ENCODE measurements at regions not wholly inside any gene's neighbourhood (a gene's known extent, or its start where the extent isn't known, plus 50 kb on each side); places are given as distances from the start of the nearest gene placed in this dataset.

DNA sequence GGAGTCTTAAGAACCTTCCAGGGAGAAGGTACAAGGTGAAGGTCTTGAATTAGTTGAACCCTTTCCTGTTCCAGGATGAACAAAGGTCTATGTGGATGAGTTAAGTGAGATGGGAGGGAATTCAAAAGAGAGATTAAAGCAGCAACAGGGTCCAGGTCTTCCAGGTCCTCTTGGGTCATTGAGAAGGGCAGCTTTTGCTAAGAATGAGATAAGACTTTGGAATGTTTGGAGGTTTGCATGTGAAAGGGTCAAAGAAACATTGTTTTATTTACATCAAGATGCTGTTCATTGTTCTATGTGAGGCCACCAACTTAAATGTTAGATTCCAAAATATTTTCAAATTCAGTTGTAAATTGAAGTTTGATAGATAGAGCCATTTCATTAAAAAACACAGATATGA, 463.9 kb downstream of the ANXA1 start:
- H3K27ac ChIP-seq = no peak overlapping the region
- H3K4me3 ChIP-seq (ENCODE audit: low read depth, low read length) = no peak overlapping the region
- H3K36me3 ChIP-seq = no peaks in the 10 kb centered on the region
- no peaks in the 10 kb centered on the region for H3K27me3 ChIP-seq (ENCODE audit: insufficient read depth, low read depth, severe bottlenecking)
- DNase-seq = no peak
- no peak for TF ChIP-seq CTCF (IDR thresholded peaks at IDR 0.05; ENCODE audit: low read depth, low read length)
- H3K9me3 ChIP-seq (ENCODE audit: severe bottlenecking) = no peaks in the 10 kb centered on the region

DNA sequence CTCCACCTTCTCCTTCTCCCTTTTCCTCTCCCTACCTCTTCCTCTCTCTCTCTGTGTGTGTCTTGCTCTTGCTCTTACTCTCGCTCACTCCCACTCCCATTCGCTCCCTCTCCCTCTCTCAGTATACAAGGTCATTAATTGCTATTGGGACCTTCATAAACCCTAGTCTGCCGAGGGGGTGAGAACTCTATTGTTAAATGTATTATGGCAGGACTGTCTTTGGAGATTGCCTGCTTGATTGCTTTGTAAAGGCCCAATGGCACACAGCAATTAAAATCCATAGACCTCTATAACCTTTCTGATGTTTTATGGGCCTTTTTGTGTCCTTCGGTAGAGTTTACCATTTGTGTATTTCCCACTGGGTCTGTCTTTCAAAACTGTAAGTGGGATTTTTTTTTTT, 465.9 kb downstream of the ANXA1 start:
- no peaks in the 10 kb centered on the region for H3K27me3 ChIP-seq (ENCODE audit: insufficient read depth, low read depth, severe bottlenecking)
- no peak overlapping the region for H3K27ac ChIP-seq
- H3K4me3 ChIP-seq (ENCODE audit: low read depth, low read length) = no peak overlapping the region
- H3K36me3 ChIP-seq = no peaks in the 10 kb centered on the region
- no peaks in the 10 kb centered on the region for H3K9me3 ChIP-seq (ENCODE audit: severe bottlenecking)
- TF ChIP-seq CTCF (IDR thresholded peaks at IDR 0.05; ENCODE audit: low read depth, low read length) = no peak
- DNase-seq = no peak

DNA sequence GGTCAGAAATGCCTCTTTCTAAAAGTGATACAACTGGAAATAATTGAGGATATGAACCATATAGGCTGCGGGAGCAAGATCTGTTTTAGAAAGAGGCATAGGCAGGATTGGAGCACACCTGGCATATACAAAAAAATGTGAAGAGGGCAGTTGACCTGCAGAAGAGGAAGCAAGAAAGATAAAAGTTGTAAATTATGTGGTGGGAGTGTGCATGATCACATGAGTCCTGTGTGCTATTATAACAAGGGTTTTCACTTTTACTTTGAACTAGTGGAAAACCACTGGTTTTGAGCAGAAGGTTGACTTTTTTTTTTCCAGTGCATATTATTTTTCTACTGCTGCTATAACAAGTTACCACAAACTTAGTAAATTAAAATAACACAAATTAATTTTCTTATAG, 489.3 kb downstream of the ANXA1 start:
- no peak for TF ChIP-seq CTCF (IDR thresholded peaks at IDR 0.05; ENCODE audit: low read depth, low read length)
- DNase-seq = no peak
- Histone ChIP-seq H3K27ac (no peak overlapping the region), H3K36me3 (no peaks in the 10 kb centered on the region), H3K4me3 (ENCODE audit: low read depth, low read length) (no peak overlapping the region), H3K9me3 (ENCODE audit: severe bottlenecking) (no peaks in the 10 kb centered on the region), H3K27me3 (ENCODE audit: insufficient read depth, low read depth, severe bottlenecking) (no peaks in the 10 kb centered on the region)

- no peak overlapping the region for H3K27ac ChIP-seq
- no peak overlapping the region for H3K4me3 ChIP-seq (ENCODE audit: low read depth, low read length)
- no peak for TF ChIP-seq CTCF (IDR thresholded peaks at IDR 0.05; ENCODE audit: low read depth, low read length)
- no peaks in the 10 kb centered on the region for H3K27me3 ChIP-seq (ENCODE audit: insufficient read depth, low read depth, severe bottlenecking)
- no peaks in the 10 kb centered on the region for H3K36me3 ChIP-seq
- DNase-seq = no peak
- no peaks in the 10 kb centered on the region for H3K9me3 ChIP-seq (ENCODE audit: severe bottlenecking)
Observed at GRCh38 chr9:73643379-73644013, 491.8 kb downstream of the ANXA1 start.

DNA sequence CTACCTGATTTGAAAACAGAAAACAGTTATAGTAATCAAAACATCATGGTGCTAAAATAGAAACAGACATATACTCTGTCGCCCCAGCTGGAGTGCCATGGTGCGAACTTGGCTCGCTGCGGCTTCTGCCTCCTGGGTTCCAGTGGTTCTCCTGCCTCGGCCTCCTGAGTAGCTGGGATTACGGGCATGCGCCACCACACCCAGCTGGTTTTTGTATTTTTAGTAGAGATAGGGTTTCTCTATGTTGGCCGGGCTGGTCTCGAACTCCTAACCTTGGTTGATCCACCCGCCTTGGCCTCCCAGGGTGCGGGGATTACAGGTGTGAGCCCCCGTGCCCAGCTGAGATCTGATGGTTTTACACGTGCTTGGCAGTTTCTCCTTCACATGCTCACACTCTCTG, 495.9 kb downstream of the ANXA1 start:
- no peaks in the 10 kb centered on the region for H3K36me3 ChIP-seq
- TF ChIP-seq CTCF (IDR thresholded peaks at IDR 0.05; ENCODE audit: low read depth, low read length) = no peak
- H3K9me3 ChIP-seq (ENCODE audit: severe bottlenecking) = no peaks in the 10 kb centered on the region
- no peak for DNase-seq
- no peak overlapping the region for H3K27ac ChIP-seq
- no peak overlapping the region for H3K4me3 ChIP-seq (ENCODE audit: low read depth, low read length)
- H3K27me3 ChIP-seq (ENCODE audit: insufficient read depth, low read depth, severe bottlenecking) = no peaks in the 10 kb centered on the region

DNA sequence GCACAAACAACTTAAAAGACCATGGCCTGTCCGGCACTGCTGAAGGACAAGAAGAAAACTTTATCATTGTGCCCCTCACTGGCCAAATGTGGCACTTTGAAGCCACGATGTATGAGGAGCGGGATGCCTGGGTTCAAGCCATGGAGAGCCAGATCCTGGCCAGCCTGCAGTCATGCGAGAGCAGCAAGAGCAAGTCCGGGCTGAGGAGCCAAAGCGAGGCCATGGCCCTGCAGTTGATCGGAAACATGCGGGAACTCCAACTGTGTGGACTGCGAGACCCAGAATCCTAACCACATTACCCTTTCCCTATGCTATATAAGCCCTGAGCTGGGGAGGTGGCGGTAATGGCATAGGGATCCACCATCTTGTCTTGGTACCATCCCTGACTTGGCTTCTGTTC, 497.9 kb downstream of the ANXA1 start:
- no peak for TF ChIP-seq CTCF (IDR thresholded peaks at IDR 0.05; ENCODE audit: low read depth, low read length)
- H3K27ac ChIP-seq = no peak overlapping the region
- no peak for DNase-seq
- no peaks in the 10 kb centered on the region for H3K9me3 ChIP-seq (ENCODE audit: severe bottlenecking)
- no peaks in the 10 kb centered on the region for H3K27me3 ChIP-seq (ENCODE audit: insufficient read depth, low read depth, severe bottlenecking)
- H3K4me3 ChIP-seq (ENCODE audit: low read depth, low read length) = no peak overlapping the region
- no peaks in the 10 kb centered on the region for H3K36me3 ChIP-seq

Measured in WERI-Rb-1 (cell line).